SKM-1 treated with dmso at 0.1 percent for 144 hours (cell line): ENCODE measurements at regions not wholly inside any gene's neighbourhood (a gene's known extent, or its start where the extent isn't known, plus 50 kb on each side); places are given as distances from the start of the nearest gene placed in this dataset.
"Not testable (repeated sequence)": the region's sequence is repeated elsewhere in the genome, so short reads cannot be mapped to it uniquely, and the experiment has no call there.

Experiments used
- DNase-seq: peaks from one replicate; lab custom pipeline; 2025; ENCODE audit not compliant: unreplicated experiment; lab: John Stamatoyannopoulos, UW

DNA sequence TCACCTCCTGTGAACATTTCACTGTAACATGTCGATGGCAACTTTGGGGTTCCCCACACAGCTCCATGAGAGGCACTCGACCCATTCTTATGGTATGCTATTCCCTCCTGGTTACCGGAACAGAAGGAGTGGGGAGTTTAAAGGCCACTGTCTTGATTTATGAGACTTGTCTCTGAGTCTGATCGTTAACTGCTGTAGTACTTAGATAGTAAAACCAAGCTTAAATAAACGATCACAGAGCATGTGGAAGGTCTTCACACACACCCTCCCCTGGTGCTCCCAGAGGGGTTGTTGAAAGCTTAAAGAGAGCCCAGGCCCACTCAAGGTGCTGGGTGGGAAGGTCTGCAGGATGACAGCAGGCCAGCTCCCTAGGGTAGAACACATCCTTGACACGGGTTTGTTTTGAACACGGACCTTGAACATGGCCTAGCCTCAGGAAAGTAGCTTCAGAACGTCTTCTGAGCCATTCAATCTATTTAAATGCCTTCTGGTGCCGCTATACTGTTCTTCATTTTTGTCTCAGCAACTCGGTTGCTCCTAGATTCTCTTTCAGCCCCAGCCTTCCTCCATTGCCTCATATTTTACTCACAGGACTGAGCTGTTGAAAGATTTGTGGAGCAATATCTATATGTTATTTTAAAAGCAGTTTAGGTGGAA is 335.3 kb downstream of the FGFR2 start:
- no peak for DNase-seq

DNA sequence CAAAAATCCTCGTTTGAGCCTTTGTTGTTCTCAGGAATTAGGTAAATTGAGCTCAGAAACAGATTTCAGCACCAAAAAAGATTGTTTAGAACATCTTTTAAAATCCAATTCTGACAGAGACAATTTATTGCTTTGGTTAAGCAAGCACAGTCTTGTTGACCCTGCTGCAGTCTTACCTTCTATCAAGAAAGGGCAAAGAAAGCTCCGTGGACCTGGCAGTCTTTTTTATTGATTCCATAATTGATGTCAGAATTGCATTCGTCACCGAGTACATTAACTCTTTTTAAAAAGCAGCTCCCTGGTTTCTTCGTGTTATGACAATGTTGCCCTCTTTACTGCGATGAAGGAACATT is 334.8 kb downstream of the FGFR2 start:
- DNase-seq: no peak

DNA sequence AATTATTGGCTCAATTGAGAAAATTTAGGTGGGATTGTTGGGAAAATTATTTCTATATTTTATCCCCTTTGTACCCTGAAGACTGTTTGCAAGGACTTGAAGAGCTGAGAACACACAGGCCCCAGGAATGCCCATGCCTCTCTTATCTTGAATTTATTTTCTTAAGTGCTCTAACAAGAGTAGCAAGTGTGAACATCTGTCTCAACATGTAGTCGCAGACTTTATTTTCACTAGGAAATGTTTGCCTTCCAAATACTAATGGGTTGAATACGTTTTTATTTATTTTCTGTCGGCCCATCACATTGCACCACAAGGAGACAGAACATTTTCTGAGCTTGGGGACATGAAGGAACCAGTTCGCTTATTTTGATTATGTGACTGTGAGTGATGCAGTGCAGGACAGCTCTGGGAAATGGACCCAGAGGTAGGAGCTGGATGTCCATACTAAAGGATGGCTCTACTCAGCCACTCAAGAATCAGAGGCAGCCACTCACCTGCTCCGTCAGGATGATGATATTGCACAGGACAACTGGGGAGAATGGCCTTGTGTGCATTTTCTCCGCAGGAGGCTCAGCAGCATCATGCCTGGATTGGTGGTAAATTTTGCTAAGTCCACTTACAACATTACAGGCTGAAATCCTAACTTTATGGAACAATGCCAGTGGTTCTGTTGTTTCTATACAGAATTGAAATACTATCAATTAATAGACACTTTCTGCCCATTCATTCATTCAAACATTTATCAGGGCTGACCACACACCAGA is 332.7 kb downstream of the FGFR2 start:
- no peak for DNase-seq

DNA sequence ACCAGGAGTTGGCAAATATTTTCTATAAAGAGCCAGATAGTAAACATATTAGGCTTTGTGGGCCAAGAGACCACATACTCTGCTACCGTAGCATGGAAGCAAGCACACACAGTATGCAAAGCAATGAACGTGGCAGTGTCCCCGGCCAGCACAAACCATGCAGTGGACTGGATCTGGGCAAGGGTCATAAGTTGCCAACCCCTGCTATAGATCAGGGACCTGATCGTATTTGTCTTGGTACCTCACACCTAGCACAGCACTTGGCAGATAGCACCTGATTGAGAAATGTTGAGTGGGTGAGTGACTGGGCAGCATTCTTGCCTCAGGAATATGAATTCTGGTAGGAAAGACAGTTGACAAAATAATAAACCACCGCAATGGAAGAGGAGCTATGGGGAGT is 331.9 kb downstream of the FGFR2 start:
- DNase-seq: no peak

DNA sequence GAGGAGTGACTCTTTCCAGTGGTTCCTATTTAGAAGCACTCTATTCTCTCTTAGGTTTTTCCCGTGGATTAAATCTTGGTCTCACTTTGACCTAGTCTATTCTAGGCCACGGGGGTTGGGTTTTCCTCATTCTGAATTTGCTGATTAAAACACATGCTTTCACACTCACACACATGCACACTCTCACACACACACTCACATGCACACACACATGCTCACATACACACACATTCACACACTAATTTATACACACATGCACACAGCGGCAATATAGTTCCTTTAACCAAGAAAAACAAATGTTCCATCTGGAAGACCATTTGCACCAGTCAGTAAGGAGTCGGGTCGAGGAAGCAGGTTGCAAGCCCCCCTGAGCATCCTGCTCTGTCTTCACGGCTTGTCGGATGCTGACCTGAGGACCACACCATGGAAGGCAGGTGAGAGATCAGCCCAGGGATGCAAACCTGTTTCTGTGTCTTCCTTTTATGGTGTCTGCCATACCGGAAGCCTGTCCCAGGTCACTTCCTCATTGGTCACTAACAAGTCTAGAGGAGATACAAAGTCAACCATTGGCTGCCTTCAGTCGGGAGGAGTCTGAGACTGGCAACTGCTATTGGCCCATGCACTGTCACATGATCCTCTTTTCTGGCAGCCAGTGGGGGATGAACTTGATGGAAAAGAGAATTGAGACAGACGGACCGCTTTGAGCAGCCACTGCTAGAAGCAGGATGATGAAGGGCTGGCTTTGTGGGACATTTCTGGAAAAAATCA is 330.8 kb downstream of the FGFR2 start:
- no peak for DNase-seq

DNA sequence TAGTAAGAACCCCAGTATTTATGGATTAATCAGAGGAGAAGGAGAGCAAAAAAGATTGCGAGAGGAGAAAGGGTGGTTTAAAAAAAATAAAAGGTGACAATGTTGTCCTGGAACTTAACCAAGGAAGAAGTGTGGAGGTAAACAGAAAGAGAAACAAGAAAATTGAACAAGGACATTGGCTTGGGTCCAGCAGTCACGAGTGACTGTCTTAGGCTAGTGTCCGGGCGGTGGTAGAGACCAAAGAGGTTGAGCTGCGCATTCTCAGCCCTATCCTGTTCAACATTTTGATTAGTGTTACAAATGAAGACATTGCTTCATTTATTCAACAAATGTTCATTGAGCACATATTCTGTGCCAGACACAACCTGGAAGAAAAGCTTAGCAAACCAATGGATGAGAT is 329.9 kb downstream of the FGFR2 start:
- DNase-seq: no peak

DNA sequence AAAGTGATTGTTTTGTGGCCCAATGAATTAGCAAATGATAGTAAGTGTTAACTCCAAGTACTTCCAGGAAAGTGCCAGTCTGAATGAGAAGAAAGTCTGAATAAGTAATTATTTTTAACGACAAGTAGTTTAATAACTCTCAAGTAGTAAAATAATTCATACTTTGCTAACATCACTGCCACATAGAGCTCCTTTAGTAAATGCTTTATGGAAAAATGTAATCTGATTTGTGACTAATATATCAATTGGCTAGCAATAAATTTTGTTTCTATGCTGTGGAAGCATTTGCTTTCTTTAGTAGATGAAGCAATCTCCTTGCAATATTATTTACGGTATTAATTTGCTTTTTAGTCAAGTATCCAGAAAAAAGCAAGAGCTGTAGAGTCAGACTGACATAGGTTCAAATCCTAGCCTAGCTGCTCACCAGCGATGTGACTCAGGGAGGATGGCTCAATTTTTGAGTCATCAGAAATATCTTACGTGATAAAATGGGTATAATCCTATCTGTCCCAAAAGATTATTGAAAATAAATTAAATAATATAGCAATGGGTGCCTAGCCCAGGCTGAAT is 329.3 kb downstream of the FGFR2 start:
- DNase-seq: no peak

DNA sequence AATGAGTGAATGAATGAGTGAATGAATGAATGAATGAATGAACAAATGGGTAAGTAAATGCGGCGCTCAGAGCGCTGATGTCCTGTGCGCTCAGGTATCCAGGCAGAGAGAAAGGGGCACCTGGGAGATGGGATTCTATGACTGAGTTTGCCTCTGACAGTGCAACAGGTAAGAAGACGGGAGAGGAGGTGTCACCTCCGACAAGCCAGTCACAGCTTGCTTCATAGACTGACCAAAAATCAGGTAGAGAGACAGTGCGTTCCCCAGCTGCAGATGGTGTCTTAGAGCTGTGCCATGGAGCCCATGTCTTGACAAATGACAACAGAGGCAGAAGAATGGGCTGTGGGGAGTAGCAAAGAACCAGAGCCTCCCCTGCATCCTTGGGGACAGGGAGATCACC is 327.3 kb downstream of the FGFR2 start:
- DNase-seq: no peak

DNA sequence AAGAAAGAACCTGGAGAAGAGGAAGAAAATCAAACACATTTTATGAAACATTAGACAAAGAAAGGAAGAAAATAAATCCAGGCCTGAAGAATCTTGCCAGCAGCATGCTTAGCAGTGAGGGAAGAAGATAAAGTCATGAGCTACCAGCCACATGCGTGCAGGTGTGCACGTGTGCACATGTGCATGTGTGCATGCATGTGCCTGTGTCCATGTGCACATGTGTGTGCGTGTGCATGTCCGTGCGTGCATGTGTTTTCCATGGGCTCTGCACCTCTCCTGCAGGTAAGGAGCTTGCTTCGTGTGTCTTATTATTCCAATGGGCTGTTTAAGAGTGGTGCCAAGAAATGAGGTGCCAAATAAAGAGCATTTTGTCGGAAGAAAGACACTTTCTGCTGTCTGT is 322.2 kb downstream of the FGFR2 start:
- DNase-seq: no peak

DNA sequence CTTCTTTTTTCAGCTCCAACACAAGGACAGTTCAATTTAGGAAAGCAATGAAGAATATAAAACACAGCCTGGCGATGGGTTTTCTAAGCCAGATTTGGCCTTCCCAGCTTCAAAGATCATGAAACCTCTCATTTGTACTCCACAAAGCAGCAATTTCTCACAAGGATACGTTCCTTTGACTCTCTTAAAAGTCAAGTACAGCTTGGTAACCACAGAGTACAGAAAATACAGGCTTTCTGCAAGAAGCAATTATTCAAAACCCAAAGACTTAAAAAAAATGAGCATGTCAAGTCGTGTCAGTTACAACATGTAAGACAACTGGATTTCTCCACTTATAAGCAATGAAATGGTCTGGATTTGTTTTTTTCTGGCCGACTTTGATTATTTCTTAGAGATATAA is 321.4 kb downstream of the FGFR2 start:
- no peak for DNase-seq

DNA sequence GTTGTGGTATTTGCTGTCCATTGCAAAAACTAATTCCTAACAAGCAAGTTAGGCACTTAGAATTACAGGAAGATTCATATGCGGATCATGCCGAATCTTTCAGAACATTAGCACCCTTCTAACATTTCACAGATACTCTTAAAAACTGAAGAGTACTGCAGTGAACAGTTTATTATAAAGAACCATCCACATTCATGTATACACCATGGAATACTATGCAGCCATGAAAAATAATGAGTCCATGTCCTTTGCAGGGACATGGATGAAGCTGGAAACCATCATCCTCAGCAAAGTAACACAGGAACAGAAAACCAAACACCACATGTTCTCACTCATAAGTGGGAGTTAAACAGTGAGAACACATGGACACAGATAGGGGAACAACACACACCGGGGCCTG is 319.9 kb downstream of the FGFR2 start:
- not testable (repeated sequence) for DNase-seq

DNA sequence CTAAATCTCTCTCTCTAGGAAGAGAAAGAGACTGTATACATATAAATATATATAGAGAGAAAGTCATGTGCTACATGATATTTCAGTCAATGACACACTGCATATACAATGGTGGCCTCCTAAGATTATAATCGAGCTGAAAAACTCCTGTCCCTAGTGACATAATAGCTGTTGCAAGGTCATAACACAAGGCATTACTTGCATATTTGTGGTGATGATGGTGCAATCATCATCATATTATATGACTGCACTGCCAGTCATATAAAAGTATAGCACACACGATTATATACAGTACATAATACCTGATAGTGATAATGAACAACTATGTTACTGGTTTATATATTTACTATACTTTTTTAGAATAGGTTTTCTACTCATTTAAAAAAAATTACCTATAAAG is 316.7 kb downstream of the FGFR2 start:
- no peak for DNase-seq

DNA sequence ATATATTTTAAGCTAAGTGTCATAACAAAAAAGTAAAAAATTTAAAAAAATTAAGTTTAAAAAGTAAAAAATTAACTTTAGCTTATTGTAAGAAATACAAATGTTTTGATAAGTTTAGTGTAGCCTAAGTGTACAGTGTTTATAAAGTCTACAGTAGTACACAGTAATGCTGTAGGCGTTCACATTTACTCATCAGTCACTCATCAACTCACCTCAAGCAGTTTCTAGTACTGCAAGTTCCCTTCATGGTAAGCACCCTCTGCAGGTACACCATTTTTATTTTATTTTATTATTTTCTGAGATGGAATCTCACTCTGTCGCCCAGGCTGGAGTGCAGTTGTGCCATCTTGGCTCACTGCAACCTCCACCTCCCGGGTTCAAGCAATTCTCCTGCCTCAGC is 316.0 kb downstream of the FGFR2 start:
- no peak for DNase-seq

DNA sequence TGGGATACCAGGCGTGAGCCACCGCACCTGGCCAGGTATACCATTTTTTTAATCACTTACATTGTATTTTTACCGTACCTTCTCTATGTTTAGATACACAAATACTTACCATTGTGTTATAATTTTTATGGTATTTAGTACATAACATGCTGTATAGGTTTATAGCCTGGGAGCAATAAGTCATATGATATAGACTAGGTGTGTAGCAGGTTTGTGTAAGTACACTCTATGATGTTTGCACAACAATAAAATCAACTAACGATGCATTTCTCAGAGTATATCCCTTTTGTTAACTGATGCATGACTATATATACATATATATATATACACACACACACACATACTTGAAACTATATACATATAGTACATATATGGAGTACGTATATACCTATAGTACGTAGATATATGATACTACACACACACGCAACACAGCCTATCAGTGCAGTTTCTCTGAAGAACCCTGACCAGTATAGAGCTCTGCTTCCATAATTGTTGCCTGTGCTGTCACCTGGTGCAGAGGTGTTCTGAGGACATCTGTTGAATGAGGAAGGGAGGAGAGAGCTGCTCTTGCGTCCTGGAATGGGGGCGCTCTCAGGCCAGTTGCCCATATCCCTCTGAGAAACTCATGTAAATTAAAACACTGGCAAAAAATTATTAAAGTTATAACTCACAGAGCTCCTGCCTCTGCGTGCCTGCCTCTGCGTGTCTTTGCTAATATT is 315.3 kb downstream of the FGFR2 start:
- no peak for DNase-seq

DNA sequence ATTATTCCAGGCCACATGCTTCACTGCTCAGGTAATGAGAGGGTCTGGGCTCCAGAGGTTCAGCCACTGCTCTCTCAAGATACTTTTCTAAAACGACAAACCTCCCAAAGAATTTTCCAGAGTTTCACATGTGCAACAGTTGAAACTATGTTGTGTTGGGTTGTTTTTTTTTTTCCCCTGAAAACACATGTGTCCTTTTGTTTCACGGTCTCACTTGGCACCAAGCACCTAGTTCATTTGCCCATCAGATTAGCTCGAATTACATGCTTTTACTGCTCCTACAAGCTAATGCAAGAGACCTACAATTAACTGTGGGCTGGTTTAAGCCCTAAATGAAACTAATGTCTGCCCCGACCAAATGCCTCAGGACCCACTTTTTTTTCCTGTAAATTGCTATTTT is 313.3 kb downstream of the FGFR2 start:
- DNase-seq: no peak

DNA sequence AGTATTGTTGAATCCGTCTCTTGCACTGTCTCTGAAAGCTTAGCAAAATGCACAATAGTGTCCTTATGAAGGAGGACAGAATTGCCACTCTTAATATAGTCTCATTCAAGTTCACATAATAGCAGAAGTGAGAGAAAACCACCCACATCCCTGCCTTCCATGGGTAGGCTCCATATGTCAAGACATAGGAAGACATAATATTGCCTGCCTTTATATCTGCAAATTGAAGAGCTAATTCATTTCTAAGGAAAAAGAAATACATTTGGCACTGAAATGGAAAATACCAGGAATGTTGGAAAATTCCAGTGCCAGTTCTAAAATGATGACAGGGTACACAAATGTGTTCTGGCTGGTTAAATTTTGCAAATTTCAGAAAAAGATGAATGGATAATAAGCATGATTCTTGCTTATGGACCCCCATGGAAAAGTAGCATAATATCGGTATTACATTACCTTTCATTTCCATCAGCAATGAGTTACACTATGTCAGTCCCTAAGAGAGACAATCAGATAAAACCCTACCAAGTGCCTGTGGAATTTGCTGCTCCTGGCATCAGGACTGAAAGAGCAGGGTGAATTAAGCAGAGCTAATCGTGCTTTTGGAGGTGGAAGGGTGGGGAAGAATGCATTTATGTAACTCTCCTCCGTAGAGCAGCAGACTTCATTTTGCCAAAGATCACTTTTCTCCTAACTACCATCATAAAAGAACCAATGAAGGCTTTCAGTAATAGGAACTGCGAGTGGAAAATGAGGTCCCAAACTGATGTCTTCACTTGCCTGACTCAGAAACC is 312.6 kb downstream of the FGFR2 start:
- DNase-seq: no peak

DNA sequence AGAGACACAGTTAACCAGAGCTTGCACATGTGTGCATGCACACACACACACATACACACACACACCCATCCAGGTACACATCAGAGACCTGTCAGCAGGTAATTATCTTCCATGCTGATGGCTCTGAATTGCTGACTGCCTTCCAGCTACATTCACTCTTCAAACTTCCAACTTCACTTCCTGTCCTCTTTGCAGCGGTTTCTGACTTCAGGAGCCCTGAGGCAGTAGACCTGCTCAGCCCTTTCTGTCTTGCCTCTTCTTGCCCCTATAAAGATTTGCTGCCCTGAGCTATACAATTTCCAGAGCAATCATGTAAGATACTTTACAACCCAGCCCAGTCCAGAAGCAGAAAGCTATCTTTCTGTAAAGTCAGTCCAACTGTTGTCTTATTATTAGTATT is 310.2 kb downstream of the FGFR2 start:
- no peak for DNase-seq

DNA sequence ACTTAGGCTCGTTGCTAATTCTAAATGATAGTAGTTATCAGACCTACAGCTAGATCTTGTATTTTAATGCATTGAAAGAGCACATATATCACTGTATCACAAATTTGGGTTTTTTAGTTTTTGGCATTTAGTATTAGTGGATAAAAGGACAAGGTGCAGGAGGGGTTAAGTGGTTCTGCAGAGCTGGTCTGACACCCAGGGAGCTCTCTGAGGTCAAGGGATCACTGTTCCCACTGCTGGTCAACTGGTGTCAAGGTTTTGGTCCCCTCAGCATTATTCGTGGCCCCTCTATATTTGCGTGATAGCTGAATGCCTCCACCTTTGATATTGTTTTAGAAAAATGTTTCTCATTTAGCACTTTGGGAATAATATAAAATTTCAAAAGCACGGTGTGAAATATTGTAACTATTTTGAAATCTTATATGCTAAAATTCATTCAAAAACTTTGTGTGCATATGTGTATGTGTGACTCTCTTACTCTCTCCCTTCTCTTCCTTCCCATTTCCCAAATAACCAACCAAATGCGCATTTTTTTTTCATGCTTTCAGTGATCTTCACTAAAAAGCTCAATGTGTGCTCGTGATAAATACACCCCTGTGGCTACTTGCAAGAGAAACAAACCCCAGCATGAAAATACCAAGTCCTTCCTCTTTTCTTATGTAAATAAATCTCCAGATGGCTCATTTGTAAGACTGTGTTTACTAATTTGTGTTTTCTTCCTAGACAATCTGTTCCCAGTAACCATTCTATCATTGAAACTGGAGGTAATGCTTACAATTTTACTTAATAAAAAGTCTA is 309.2 kb downstream of the FGFR2 start:
- DNase-seq: no peak

DNA sequence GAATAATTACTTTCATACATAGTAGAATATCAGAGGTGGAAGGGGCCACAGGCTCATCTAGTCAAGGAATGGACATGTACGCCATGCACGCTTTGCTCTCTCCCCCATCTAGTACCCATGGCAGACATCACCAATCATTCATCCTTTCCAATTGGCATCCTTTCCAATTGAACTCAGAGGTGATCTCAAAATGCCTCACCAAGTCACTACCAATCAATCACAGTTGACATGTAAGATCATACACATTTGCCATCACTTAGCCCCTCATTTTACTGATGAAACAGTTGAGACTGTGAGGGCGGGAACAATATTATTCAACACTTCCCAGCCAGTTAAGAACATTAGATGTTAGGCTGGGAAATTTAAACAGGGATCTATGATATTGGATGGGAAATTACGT is 308.4 kb downstream of the FGFR2 start:
- no peak for DNase-seq

DNA sequence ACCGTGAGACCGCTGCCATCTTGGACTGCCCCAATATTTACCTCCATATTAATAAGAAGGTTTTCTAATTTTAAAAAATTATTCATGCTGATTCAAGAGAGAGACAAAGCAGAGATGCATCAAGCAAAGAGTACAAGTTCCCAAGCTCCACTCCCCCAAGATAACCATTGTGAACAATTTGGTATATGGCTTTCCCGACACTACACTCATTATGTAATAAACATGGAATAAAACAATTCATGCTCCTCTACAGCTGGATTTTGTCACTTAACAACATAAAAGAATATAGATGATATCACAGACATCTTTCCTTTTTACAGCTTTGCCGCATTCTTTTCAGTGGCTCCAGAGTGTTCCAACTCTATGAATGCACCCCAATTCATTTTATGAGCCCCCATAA is 307.6 kb downstream of the FGFR2 start:
- no peak for DNase-seq
